PC-9 (cell line): ENCODE measurements at regions not wholly inside any gene's neighbourhood (a gene's known extent, or its start where the extent isn't known, plus 50 kb on each side); places are given as distances from the start of the nearest gene placed in this dataset.

ENCODE experiments used
- BruUV-seq: library from RNA; stranded (reverse); fragments of 400-500 nt; replicated peaks from 2 replicates; lab custom pipeline; 2021; lab: Mats Ljungman, UMichigan
- CTCF ChIA-PET: fragments of 300-600 bp; sonication (Branson Sonifier 250); formaldehyde crosslinking; loops from one replicate; lab custom pipeline; 2022; ENCODE audit warnings: antibody characterized with exemption; lab: Charles Lee
- POLR2A ChIA-PET: fragments of 300-600 bp; sonication (Branson Sonifier 250); formaldehyde crosslinking; loops from one replicate; lab custom pipeline; 2022; ENCODE audit warnings: antibody characterized with exemption; ENCODE audit not compliant: unreplicated experiment; lab: Charles Lee
- DNase-seq, 2 experiments: peaks; one replicate each; pipeline versions ENCODE4 v3.0.0 to v3.0.0-alpha.2; 2015 to 2022; ENCODE audit warnings: mixed read lengths in 1 of 2
- H2AFZ ChIP-seq: fragments of 200-600 bp; sonication (generic); 2 replicates; pipeline ENCODE4 v1.8.1; 2017; ENCODE audit warnings: antibody characterized with exemption
- H3F3A ChIP-seq: fragments of 200-600 bp; sonication (generic); 2 replicates; pipeline ENCODE4 v1.8.1; 2017; ENCODE audit warnings: antibody characterized with exemption, mild to moderate bottlenecking, low read depth; ENCODE audit not compliant: insufficient read depth
- H3K27ac ChIP-seq: fragments of 200-600 bp; sonication (generic); 2 replicates; pipeline ENCODE4 v1.6.1; 2016; ENCODE audit warnings: mixed run types
- H3K27me3 ChIP-seq: fragments of 200-600 bp; sonication (generic); 2 replicates; pipeline ENCODE4 v1.6.1; 2016; ENCODE audit warnings: low read depth, mixed run types; ENCODE audit not compliant: insufficient read depth
- H3K36me3 ChIP-seq: fragments of 200-600 bp; sonication (generic); 2 replicates; pipeline ENCODE4 v1.6.1; 2016; ENCODE audit warnings: low read depth, mixed run types
- H3K4me1 ChIP-seq: fragments of 200-600 bp; sonication (generic); replicated peaks from 2 replicates; pipeline ENCODE4 v1.6.1; 2016; ENCODE audit warnings: mixed run types; ENCODE audit not compliant: insufficient read depth
- H3K4me2 ChIP-seq: fragments of 200-600 bp; sonication (generic); 2 replicates; pipeline ENCODE4 v1.6.1; 2017; ENCODE audit warnings: mixed run types
- H3K4me3 ChIP-seq: fragments of 200-600 bp; sonication (generic); 2 replicates; pipeline ENCODE4 v1.6.1; 2016; ENCODE audit warnings: mixed run types
- H3K79me2 ChIP-seq: fragments of 200-600 bp; sonication (generic); 2 replicates; pipeline ENCODE4 v1.6.1; 2017; ENCODE audit warnings: low read depth, mixed run types
- H3K9me2 ChIP-seq: fragments of 200-600 bp; sonication (generic); 2 replicates; pipeline ENCODE4 v1.8.1; 2017; ENCODE audit warnings: mild to moderate bottlenecking; ENCODE audit not compliant: insufficient read depth
- H3K9me3 ChIP-seq: fragments of 200-600 bp; sonication (generic); 2 replicates; pipeline ENCODE4 v1.8.1; 2016; ENCODE audit warnings: low read depth; ENCODE audit not compliant: insufficient read depth
- H4K20me1 ChIP-seq: fragments of 200-600 bp; sonication (generic); 2 replicates; pipeline ENCODE4 v1.8.1; 2017; ENCODE audit not compliant: insufficient read depth
- EZH2 ChIP-seq: fragments of 200-600 bp; sonication (generic); IDR thresholded peaks from 2 replicates; pipeline ENCODE4 v1.8.0; 2017; ENCODE audit warnings: antibody characterized with exemption, low read depth
- intact Hi-C: fragments of 100-400 bp; cut with micrococcal nuclease; formaldehyde crosslinking; loops from one replicate; pipeline ENCODE4 v1.10.0; 2022; ENCODE audit not compliant: unreplicated experiment
- TF ChIP-seq, protein P1 (sequence below): fragments of 200-600 bp; sonication (generic); conservative IDR thresholded peaks from 2 replicates; pipeline ENCODE4 v1.6.1; 2017; ENCODE audit warnings: mixed run types, antibody characterized with exemption, mild to moderate bottlenecking, moderate library complexity

DNA sequence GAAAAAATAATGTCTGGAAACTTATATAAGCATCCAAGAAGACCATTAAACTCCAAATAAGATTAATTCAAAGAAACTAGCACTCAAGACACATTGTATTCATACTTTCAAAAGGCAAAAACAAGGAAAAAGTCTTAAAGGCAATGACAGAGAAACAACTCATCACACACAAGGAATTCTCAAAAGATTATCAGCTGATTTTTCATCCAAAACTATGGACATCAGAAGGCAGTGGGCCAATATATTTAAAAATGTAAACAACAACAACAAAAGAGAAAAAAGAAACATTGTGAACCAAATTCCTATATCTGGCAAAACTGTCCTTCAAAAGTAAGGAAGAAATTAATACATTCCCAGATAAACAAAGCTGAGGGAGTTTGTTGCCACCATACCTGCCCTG lies 711.4 kb upstream of the GALNTL6 start:
- CTCF ChIA-PET = no interaction called here

DNA sequence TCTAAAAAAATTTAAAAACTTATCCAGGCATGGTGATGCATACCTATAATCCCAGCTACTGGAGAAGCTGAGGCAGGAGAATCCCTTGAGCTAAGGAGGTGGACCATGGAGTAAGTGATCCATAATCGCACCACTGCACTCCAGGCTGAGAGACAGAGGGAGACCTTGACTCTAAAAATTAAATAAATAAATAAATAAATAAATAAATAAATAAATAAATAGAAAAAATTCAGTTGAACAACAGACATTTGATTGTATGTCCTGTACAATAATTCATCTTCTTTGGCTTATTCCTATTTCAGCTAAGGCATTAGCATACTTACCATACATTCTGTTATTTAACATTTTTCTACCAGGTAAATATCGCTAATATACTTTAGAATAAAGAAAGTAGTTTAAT lies 726.1 kb upstream of the GALNTL6 start:
- intact Hi-C loops = no loop called here
- H3K4me2 ChIP-seq = no peak overlapping the region
- POLR2A ChIA-PET = no interaction called here

More for the DNA sequence above, 711.4 kb upstream of the GALNTL6 start:
- H3K36me3 ChIP-seq = no peaks in the 10 kb centered on the region
- DNase-seq = no peak
- no peak overlapping the region for H2AFZ ChIP-seq
- H3K9me3 ChIP-seq = no peaks in the 10 kb centered on the region
- no peaks in the 10 kb centered on the region for H3K79me2 ChIP-seq
- H3F3A ChIP-seq = no peaks in the 10 kb centered on the region
- no peaks in the 10 kb centered on the region for H3K27me3 ChIP-seq
- intact Hi-C loops = no loop called here
- H3K27ac ChIP-seq = no peak overlapping the region
- no peak overlapping the region for H3K4me3 ChIP-seq
- TF ChIP-seq, protein P1, sequence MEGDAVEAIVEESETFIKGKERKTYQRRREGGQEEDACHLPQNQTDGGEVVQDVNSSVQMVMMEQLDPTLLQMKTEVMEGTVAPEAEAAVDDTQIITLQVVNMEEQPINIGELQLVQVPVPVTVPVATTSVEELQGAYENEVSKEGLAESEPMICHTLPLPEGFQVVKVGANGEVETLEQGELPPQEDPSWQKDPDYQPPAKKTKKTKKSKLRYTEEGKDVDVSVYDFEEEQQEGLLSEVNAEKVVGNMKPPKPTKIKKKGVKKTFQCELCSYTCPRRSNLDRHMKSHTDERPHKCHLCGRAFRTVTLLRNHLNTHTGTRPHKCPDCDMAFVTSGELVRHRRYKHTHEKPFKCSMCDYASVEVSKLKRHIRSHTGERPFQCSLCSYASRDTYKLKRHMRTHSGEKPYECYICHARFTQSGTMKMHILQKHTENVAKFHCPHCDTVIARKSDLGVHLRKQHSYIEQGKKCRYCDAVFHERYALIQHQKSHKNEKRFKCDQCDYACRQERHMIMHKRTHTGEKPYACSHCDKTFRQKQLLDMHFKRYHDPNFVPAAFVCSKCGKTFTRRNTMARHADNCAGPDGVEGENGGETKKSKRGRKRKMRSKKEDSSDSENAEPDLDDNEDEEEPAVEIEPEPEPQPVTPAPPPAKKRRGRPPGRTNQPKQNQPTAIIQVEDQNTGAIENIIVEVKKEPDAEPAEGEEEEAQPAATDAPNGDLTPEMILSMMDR = no peak
- no peak for TF ChIP-seq EZH2
- POLR2A ChIA-PET = no interaction called here
- BruUV-seq = no TSS peak
- no peaks in the 10 kb centered on the region for H3K4me1 ChIP-seq
- no peak overlapping the region for H3K4me2 ChIP-seq
- no peaks in the 10 kb centered on the region for H3K9me2 ChIP-seq
- H4K20me1 ChIP-seq = no peaks in the 10 kb centered on the region

DNA sequence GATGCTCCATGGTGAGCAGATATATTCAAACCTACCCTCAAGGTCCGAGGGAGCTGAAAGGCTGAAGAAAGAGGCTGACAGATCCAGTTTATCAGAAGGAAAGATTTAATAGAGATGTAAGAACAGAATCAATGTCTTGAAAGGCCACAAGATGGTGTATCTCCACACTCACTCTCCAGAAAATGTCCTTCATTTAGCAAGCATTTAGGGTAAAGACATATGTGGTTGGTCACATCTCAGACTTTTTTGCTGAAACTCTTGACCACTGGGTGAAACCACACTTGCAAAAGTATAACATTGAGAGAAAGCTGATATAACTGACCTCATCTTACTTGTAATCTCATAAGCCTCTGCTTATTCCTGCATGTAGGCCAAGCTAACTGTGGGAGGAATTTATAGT lies 745.8 kb upstream of the GALNTL6 start:
- ChIA-PET POLR2A (no interaction called here), CTCF (no interaction called here)
- intact Hi-C loops = no loop called here
- Histone ChIP-seq H3K9me2 (no peaks in the 10 kb centered on the region), H3K9me3 (no peaks in the 10 kb centered on the region), H3F3A (no peaks in the 10 kb centered on the region), H3K79me2 (no peaks in the 10 kb centered on the region), H3K27ac (no peak overlapping the region), H3K4me3 (no peak overlapping the region), H3K27me3 (no peaks in the 10 kb centered on the region), H3K36me3 (no peaks in the 10 kb centered on the region), H3K4me2 (no peak overlapping the region), H2AFZ (no peak overlapping the region), H4K20me1 (no peaks in the 10 kb centered on the region), H3K4me1 (no peaks in the 10 kb centered on the region)
- TF ChIP-seq, protein P1 = no peak
- TF ChIP-seq EZH2 = no peak
- BruUV-seq = no TSS peak
- no peak for DNase-seq

More for the DNA sequence above, 726.1 kb upstream of the GALNTL6 start:
- Histone ChIP-seq H2AFZ (no peak overlapping the region), H3K79me2 (no peaks in the 10 kb centered on the region), H3K4me1 (no peaks in the 10 kb centered on the region), H4K20me1 (no peaks in the 10 kb centered on the region), H3K4me3 (no peak overlapping the region), H3K9me3 (no peaks in the 10 kb centered on the region), H3K27ac (no peak overlapping the region), H3K27me3 (no peaks in the 10 kb centered on the region), H3K9me2 (no peaks in the 10 kb centered on the region), H3K36me3 (no peaks in the 10 kb centered on the region), H3F3A (no peaks in the 10 kb centered on the region)
- TF ChIP-seq, protein P1 = no peak
- TF ChIP-seq EZH2 = no peak
- BruUV-seq = no TSS peak
- CTCF ChIA-PET = no interaction called here
- no peak for DNase-seq
